ENCODE measurements at regions not wholly inside any gene's neighbourhood (a gene's known extent, or its start where the extent isn't known, plus 50 kb on each side); places are given as distances from the start of the nearest gene placed in this dataset.

GRCh38 chr2:235183786-235184185 lies 232.0 kb downstream of the SH3BP4 start:
- Mint-ChIP-seq H3K27ac (no peak overlapping the region), H3K4me1 (no peaks in the 10 kb centered on the region), H3K4me3 (no peak overlapping the region), H3K9me3 (no peaks in the 10 kb centered on the region), H3K36me3 (ENCODE audit: low read depth) (no peaks in the 10 kb centered on the region), H3K27me3 (peaks cover 6% of the 10 kb centered on the region)
- intact Hi-C loops (cut with micrococcal nuclease), result no loop called here
- no peak for DNase-seq
- TF ChIP-seq CTCF (IDR thresholded peaks at IDR 0.05), result no peak
- ChIA-PET POLR2A (no interaction called here), CTCF (no interaction called here)
- ATAC-seq (ENCODE audit: low read depth), result no peak

GRCh38 chr2:235187806-235188205 lies 236.0 kb downstream of the SH3BP4 start:
- no peak for ATAC-seq (ENCODE audit: low read depth)
- Mint-ChIP-seq H3K9me3 (no peaks in the 10 kb centered on the region), H3K27ac (no peak overlapping the region), H3K27me3 (peaks cover 6% of the 10 kb centered on the region), H3K36me3 (ENCODE audit: low read depth) (no peaks in the 10 kb centered on the region), H3K4me3 (no peak overlapping the region), H3K4me1 (no peaks in the 10 kb centered on the region)
- no peak for DNase-seq
- intact Hi-C loops (cut with micrococcal nuclease), result no loop called here
- POLR2A ChIA-PET, result no interaction called here
- no peak for TF ChIP-seq CTCF (IDR thresholded peaks at IDR 0.05)
- CTCF ChIA-PET, result no interaction called here

GRCh38 chr2:235191486-235191885 lies 239.7 kb downstream of the SH3BP4 start:
- TF ChIP-seq CTCF (IDR thresholded peaks at IDR 0.05), result no peak
- peaks cover 12% of the 10 kb centered on the region for H3K27me3 Mint-ChIP-seq
- no peak overlapping the region for H3K4me3 Mint-ChIP-seq
- intact Hi-C loops (cut with micrococcal nuclease), result no loop called here
- ChIA-PET CTCF (no interaction called here), POLR2A (no interaction called here)
- H3K27ac Mint-ChIP-seq, result no peak overlapping the region
- H3K36me3 Mint-ChIP-seq (ENCODE audit: low read depth), result no peaks in the 10 kb centered on the region
- H3K9me3 Mint-ChIP-seq, result peaks cover 3% of the 10 kb centered on the region
- ATAC-seq (ENCODE audit: low read depth) (no peak), DNase-seq (no peak)
- H3K4me1 Mint-ChIP-seq, result no peaks in the 10 kb centered on the region

- no peak for TF ChIP-seq CTCF (IDR thresholded peaks at IDR 0.05)
- intact Hi-C loops (cut with micrococcal nuclease), result no loop called here
- H3K27ac Mint-ChIP-seq, result no peak overlapping the region
- H3K27me3 Mint-ChIP-seq, result peaks cover 12% of the 10 kb centered on the region
- CTCF ChIA-PET, result no interaction called here
- no peak overlapping the region for H3K4me3 Mint-ChIP-seq
- POLR2A ChIA-PET, result no interaction called here
- no peaks in the 10 kb centered on the region for H3K36me3 Mint-ChIP-seq (ENCODE audit: low read depth)
- ATAC-seq (ENCODE audit: low read depth) (no peak), DNase-seq (no peak)
- no peaks in the 10 kb centered on the region for H3K4me1 Mint-ChIP-seq
- H3K9me3 Mint-ChIP-seq, result peaks cover 3% of the 10 kb centered on the region
Measured at GRCh38 chr2:235191978-235192377, 240.2 kb downstream of the SH3BP4 start.

GRCh38 chr2:235194351-235194750 lies 242.5 kb downstream of the SH3BP4 start:
- intact Hi-C loops (cut with micrococcal nuclease), result no loop called here
- no peak overlapping the region for H3K27ac Mint-ChIP-seq
- TF ChIP-seq CTCF (IDR thresholded peaks at IDR 0.05), result no peak

More at GRCh38 chr2:235194351-235194750, 242.5 kb downstream of the SH3BP4 start:
- DNase-seq (no peak), ATAC-seq (ENCODE audit: low read depth) (no peak)
- Mint-ChIP-seq H3K4me3 (no peak overlapping the region), H3K4me1 (no peaks in the 10 kb centered on the region), H3K9me3 (peaks cover 3% of the 10 kb centered on the region), H3K36me3 (ENCODE audit: low read depth) (no peaks in the 10 kb centered on the region), H3K27me3 (peaks cover 12% of the 10 kb centered on the region)
- POLR2A ChIA-PET, result no interaction called here
- CTCF ChIA-PET, result no interaction called here
